HEK293 (cell line): ENCODE measurements at regions not wholly inside any gene's neighbourhood (a gene's known extent, or its start where the extent isn't known, plus 50 kb on each side); places are given as distances from the start of the nearest gene placed in this dataset.

Experiments used
- CTCF ChIA-PET: fragments of 350-600 bp; formaldehyde crosslinking; extraction: SDS; loops from one replicate; lab custom pipeline; 2021; ENCODE audit warnings: antibody characterized with exemption; lab: Yijun Ruan, JAX
- POLR2A ChIA-PET: fragments of 300-600 bp; formaldehyde crosslinking; extraction: SDS; loops from one replicate; lab custom pipeline; 2020; ENCODE audit warnings: antibody characterized with exemption, inconsistent platforms; lab: Yijun Ruan, JAX
- H3K27ac ChIP-seq: fragments of 200-500 bp; sonication (Bioruptor generic); 2 replicates; pipeline ENCODE4 v1.5.1; 2014; ENCODE audit warnings: low read depth, low read length, control low read depth, inconsistent platforms; ENCODE audit errors: extremely low read depth
- H3K36me3 ChIP-seq, 2 experiments: fragments of 200-500 bp in 1 of 2; sonication (Bioruptor generic) in 1 of 2; 1 replicate in 1 of 2; 2 replicates in 1 of 2; pipeline ENCODE4 v1.5.1; 2014 to 2017; ENCODE audit warnings: inconsistent platforms in 2 of 2, low read length in 2 of 2; ENCODE audit not compliant: control insufficient read depth in 2 of 2, insufficient read depth in 1 of 2
- H3K4me1 ChIP-seq: fragments of 200-500 bp; sonication (Bioruptor generic); 2 replicates; pipeline ENCODE4 v1.5.1; 2014; ENCODE audit warnings: mild to moderate bottlenecking, low read length, inconsistent platforms; ENCODE audit not compliant: control insufficient read depth, insufficient read depth
- H3K4me3 ChIP-seq: 2 replicates; pipeline ENCODE4 v1.5.1; 2011; ENCODE audit warnings: low read depth, mild to moderate bottlenecking, control low read depth, low read length, moderate library complexity
- H3K9me3 ChIP-seq: fragments of 200-500 bp; sonication (Bioruptor generic); 2 replicates; pipeline ENCODE4 v1.5.1; 2014; ENCODE audit warnings: low read depth, low read length, inconsistent platforms; ENCODE audit not compliant: control insufficient read depth, insufficient read depth
- GFI1B ChIP-seq: fragments of 450-650 bp; formaldehyde crosslinking; IDR thresholded peaks from 2 replicates; pipeline ENCODE4 v1.5.1; 2016; ENCODE audit warnings: missing biosample characterization, missing genetic modification characterization
- GLIS2 ChIP-seq: fragments of 450-650 bp; formaldehyde crosslinking; IDR thresholded peaks from 2 replicates; pipeline ENCODE4 v1.5.1; 2016; ENCODE audit warnings: missing biosample characterization, missing genetic modification characterization
- KLF1 ChIP-seq: fragments of 450-650 bp; formaldehyde crosslinking; IDR thresholded peaks from 2 replicates; pipeline ENCODE4 v1.5.1; 2016; ENCODE audit warnings: missing biosample characterization, missing genetic modification characterization
- OVOL3 ChIP-seq: fragments of 450-650 bp; formaldehyde crosslinking; IDR thresholded peaks from 2 replicates; pipeline ENCODE4 v1.5.1; 2016; ENCODE audit warnings: missing biosample characterization, missing genetic modification characterization
- RBAK ChIP-seq: fragments of 450-650 bp; formaldehyde crosslinking; IDR thresholded peaks from 2 replicates; pipeline ENCODE4 v1.5.1; 2016; ENCODE audit warnings: missing biosample characterization, missing genetic modification characterization
- SETDB1 ChIP-seq: IDR thresholded peaks from one replicate; pipeline ENCODE4 v1.6.1; 2017; ENCODE audit warnings: mild to moderate bottlenecking, low read length, moderate library complexity, mixed read lengths; ENCODE audit not compliant: insufficient read length
- SP3 ChIP-seq: fragments of 450-650 bp; formaldehyde crosslinking; IDR thresholded peaks from 2 replicates; pipeline ENCODE4 v1.5.1; 2016; ENCODE audit warnings: missing biosample characterization, missing genetic modification characterization
- ZBTB17 ChIP-seq: fragments of 450-650 bp; formaldehyde crosslinking; IDR thresholded peaks from 2 replicates; pipeline ENCODE4 v1.5.1; 2016; ENCODE audit warnings: missing biosample characterization, missing genetic modification characterization
- ZBTB49 ChIP-seq: fragments of 450-650 bp; formaldehyde crosslinking; IDR thresholded peaks from 2 replicates; pipeline ENCODE4 v1.5.1; 2016; ENCODE audit warnings: missing biosample characterization, missing genetic modification characterization, low read depth
- ZFP41 ChIP-seq: fragments of 450-650 bp; formaldehyde crosslinking; IDR thresholded peaks from 2 replicates; pipeline ENCODE4 v1.5.1; 2016; ENCODE audit warnings: missing biosample characterization, missing genetic modification characterization, borderline replicate concordance
- ZNF174 ChIP-seq: fragments of 450-650 bp; formaldehyde crosslinking; IDR thresholded peaks from 2 replicates; pipeline ENCODE4 v1.5.0; 2017; ENCODE audit warnings: missing biosample characterization, mild to moderate bottlenecking, missing genetic modification characterization
- ZNF184 ChIP-seq: fragments of 450-650 bp; IDR thresholded peaks from 2 replicates; pipeline ENCODE4 v1.5.1; 2018; ENCODE audit warnings: missing biosample characterization, mild to moderate bottlenecking, missing genetic modification characterization
- ZNF391 ChIP-seq: fragments of 450-650 bp; formaldehyde crosslinking; IDR thresholded peaks from 2 replicates; pipeline ENCODE4 v1.5.1; 2016; ENCODE audit warnings: low read depth, missing biosample characterization, missing genetic modification characterization, borderline replicate concordance
- ZNF394 ChIP-seq: fragments of 450-650 bp; formaldehyde crosslinking; IDR thresholded peaks from 2 replicates; pipeline ENCODE4 v1.5.1; 2016; ENCODE audit warnings: missing biosample characterization, missing genetic modification characterization, mild to moderate bottlenecking, moderate library complexity, borderline replicate concordance
- ZNF518A ChIP-seq: fragments of 450-650 bp; formaldehyde crosslinking; conservative IDR thresholded peaks from 2 replicates; pipeline ENCODE4 v1.5.1; 2016; ENCODE audit warnings: low read depth, missing biosample characterization, missing genetic modification characterization
- ZNF529 ChIP-seq: fragments of 450-650 bp; formaldehyde crosslinking; IDR thresholded peaks from 2 replicates; pipeline ENCODE4 v1.5.1; 2017; ENCODE audit warnings: missing genetic modification characterization, missing biosample characterization; ENCODE audit not compliant: insufficient replicate concordance
- ZNF560 ChIP-seq: fragments of 450-650 bp; formaldehyde crosslinking; IDR thresholded peaks from 2 replicates; pipeline ENCODE4 v1.5.1; 2017; ENCODE audit warnings: missing biosample characterization, missing genetic modification characterization, borderline replicate concordance
- ZNF585B ChIP-seq: fragments of 450-650 bp; formaldehyde crosslinking; IDR thresholded peaks from 2 replicates; pipeline ENCODE4 v1.5.1; 2016; ENCODE audit warnings: missing biosample characterization, missing genetic modification characterization
- ZNF658 ChIP-seq: fragments of 450-650 bp; formaldehyde crosslinking; IDR thresholded peaks from 2 replicates; pipeline ENCODE4; 2016; ENCODE audit warnings: missing biosample characterization, missing genetic modification characterization
- ZNF677 ChIP-seq: fragments of 450-650 bp; IDR thresholded peaks from 2 replicates; pipeline ENCODE4 v1.5.0; 2018; ENCODE audit warnings: missing biosample characterization, mild to moderate bottlenecking, missing genetic modification characterization, moderate library complexity
- ZNF768 ChIP-seq: fragments of 450-650 bp; formaldehyde crosslinking; IDR thresholded peaks from 2 replicates; pipeline ENCODE4 v1.5.1; 2018; ENCODE audit warnings: missing biosample characterization, mild to moderate bottlenecking, missing genetic modification characterization

- no peak for TF ChIP-seq ZNF174 (tag by site-specific recombination)
- TF ChIP-seq, all 188 proteins: peak for 0
These were observed 164.8 kb downstream of the TFAP2C start (continued) for GRCh38 chr20:56793916-56794315.

GRCh38 chr20:56795492-56795891, 166.4 kb downstream of the TFAP2C start:
- no peaks in the 10 kb centered on the region for H3K4me1 ChIP-seq
- POLR2A ChIA-PET = no interaction called here

GRCh38 chr20:56796345-56796744, 167.2 kb downstream of the TFAP2C start:
- ChIA-PET CTCF (interaction anchor here (0.6 to 1.0 kb wide), 4 partner anchors 114 to 550 kb away, joined by 3 to 6 read pairs (median 4); no protein-coding TSS in a partner anchor), POLR2A (no interaction called here)
- no peaks in the 10 kb centered on the region for H3K4me1 ChIP-seq
- no peak overlapping the region for H3K27ac ChIP-seq
- H3K36me3 ChIP-seq = no peaks in the 10 kb centered on the region
- no peaks in the 10 kb centered on the region for H3K9me3 ChIP-seq
- H3K4me3 ChIP-seq = no peak overlapping the region
- TF ChIP-seq ZNF768 (no peak), ZNF184 (no peak), ZNF394 (tag by site-specific recombination) (no peak), SETDB1 (no peak), ZNF658 (tag by site-specific recombination) (no peak), ZNF585B (tag by site-specific recombination) (no peak), ZNF529 (tag by site-specific recombination) (no peak), KLF1 (tag by site-specific recombination) (no peak), RBAK (tag by site-specific recombination) (no peak), ZBTB17 (tag by site-specific recombination) (no peak), OVOL3 (tag by site-specific recombination) (no peak), GFI1B (tag by site-specific recombination) (no peak), SP3 (tag by site-specific recombination) (no peak), ZFP41 (no peak), ZNF677 (tag by site-specific recombination) (no peak), ZBTB49 (tag by site-specific recombination) (no peak), GLIS2 (tag by site-specific recombination) (no peak), ZNF560 (tag by site-specific recombination) (no peak), ZNF391 (tag by site-specific recombination) (no peak)

More at GRCh38 chr20:56795492-56795891, 166.4 kb downstream of the TFAP2C start:
- CTCF ChIA-PET = no interaction called here
- no peak for TF ChIP-seq ZNF518A
- H3K36me3 ChIP-seq = no peaks in the 10 kb centered on the region
- no peak overlapping the region for H3K27ac ChIP-seq
- H3K4me3 ChIP-seq = no peak overlapping the region
- no peaks in the 10 kb centered on the region for H3K9me3 ChIP-seq
